Astrocyte of the spinal cord (primary cell): ENCODE measurements at regions not wholly inside any gene's neighbourhood (a gene's known extent, or its start where the extent isn't known, plus 50 kb on each side); places are given as distances from the start of the nearest gene placed in this dataset.

Experiments
- DNase-seq: peaks from one replicate; pipeline ENCODE4 v3.0.0; 2011; ENCODE audit warnings: low read depth, low spot score
- H3K4me3 ChIP-seq: 2 replicates; pipeline ENCODE4 v1.5.1; 2011; ENCODE audit warnings: low read depth, mild to moderate bottlenecking, low read length, moderate library complexity
- CTCF ChIP-seq: IDR thresholded peaks from 2 replicates; pipeline ENCODE4 v1.5.1; 2012; ENCODE audit warnings: low read depth, mild to moderate bottlenecking, low read length, inconsistent platforms
- in situ Hi-C: cut with HindIII; loops from 2 replicates; pipeline ENCODE4 v1.10.0; 2017; ENCODE audit warnings: low sequenced_read_pairs

- DNase-seq: no peak
- no peak overlapping the region for H3K4me3 ChIP-seq
- in situ Hi-C loops: no loop called here
- no peak for TF ChIP-seq CTCF
These were observed 61.3 kb upstream of the HDAC4 start for GRCh38 chr2:239462191-239462515.

GRCh38 chr2:239461291-239462190 is 60.7 kb upstream of the HDAC4 start:
- H3K4me3 ChIP-seq: no peak overlapping the region
- DNase-seq: peak; percentile 81
- TF ChIP-seq CTCF: no peak
- in situ Hi-C loops: no loop called here

- in situ Hi-C loops: no loop called here
- no peak for TF ChIP-seq CTCF
- no peak for DNase-seq
- H3K4me3 ChIP-seq: no peak overlapping the region
These were observed 60.0 kb upstream of the HDAC4 start for GRCh38 chr2:239460780-239461179.

GRCh38 chr2:239459606-239460005 is 58.8 kb upstream of the HDAC4 start:
- no peak for DNase-seq
- TF ChIP-seq CTCF: no peak
- in situ Hi-C loops: no loop called here

GRCh38 chr2:239459056-239459455 is 58.2 kb upstream of the HDAC4 start:
- H3K4me3 ChIP-seq: no peak overlapping the region
- TF ChIP-seq CTCF: no peak
- in situ Hi-C loops: no loop called here
- DNase-seq: no peak

More at GRCh38 chr2:239459606-239460005, 58.8 kb upstream of the HDAC4 start:
- H3K4me3 ChIP-seq: no peak overlapping the region

GRCh38 chr2:239457586-239458445 is 57.0 kb upstream of the HDAC4 start:
- in situ Hi-C loops: no loop called here
- no peak overlapping the region for H3K4me3 ChIP-seq
- DNase-seq: no peak
- TF ChIP-seq CTCF: no peak
